ENCODE measurements at regions not wholly inside any gene's neighbourhood (a gene's known extent, or its start where the extent isn't known, plus 50 kb on each side); places are given as distances from the start of the nearest gene placed in this dataset.

DNA sequence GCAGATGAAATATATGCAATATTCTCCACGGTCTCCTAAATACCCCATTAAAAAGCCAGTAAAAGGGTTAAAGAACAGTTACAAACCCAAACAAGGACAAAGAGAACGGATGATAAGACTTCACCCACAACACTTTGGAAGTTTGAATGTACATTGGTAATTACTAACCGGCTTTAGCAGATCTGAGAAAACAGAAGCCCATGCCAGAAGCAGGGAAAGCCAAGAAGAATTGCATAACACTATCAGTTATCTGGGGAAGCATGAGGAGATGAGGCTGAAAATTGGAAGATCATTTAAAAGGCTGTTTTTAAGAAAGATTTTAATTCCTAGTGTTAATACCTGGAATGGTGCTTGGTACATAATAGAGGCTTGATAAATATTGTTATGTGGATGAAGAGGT is 55.6 kb upstream of the MYBPC1 start:
- H3K4me3 ChIP-seq (ENCODE audit: low read length in 2 of 2), result no peak overlapping the region
- no peaks in the 10 kb centered on the region for H3K9me3 ChIP-seq (ENCODE audit: control insufficient read depth, low read length)
- no peak overlapping the region for H3K27ac ChIP-seq (ENCODE audit: low read depth in 1 of 2, low read length in 2 of 2)
- no peaks in the 10 kb centered on the region for H3K4me1 ChIP-seq (ENCODE audit: control insufficient read depth in 1 of 2, insufficient read depth in 2 of 2, low read length in 2 of 2)
- peaks cover 0 to 1% of the 10 kb centered on the region in 2 donors for H3K27me3 ChIP-seq (ENCODE audit: control insufficient read depth in 1 of 2, insufficient read depth in 2 of 2, low read length in 1 of 2)
- WGBS, 2 donors, result 59 to 64% methylated on average over 3 of the region's 3 CpGs
- DNase-seq, result no peak
- intact Hi-C loops (cut with DNase I), result no loop called here
- ATAC-seq (ENCODE audit: low FRiP score), result peak; percentile 75
- H3K36me3 ChIP-seq (ENCODE audit: control insufficient read depth in 1 of 2, insufficient read depth in 2 of 2, low read length in 1 of 2), result no peaks in the 10 kb centered on the region
